Upper lobe of left lung (tissue), 6 donors: ENCODE measurements at regions not wholly inside any gene's neighbourhood (a gene's known extent, or its start where the extent isn't known, plus 50 kb on each side); places are given as distances from the start of the nearest gene placed in this dataset.

Experiments
- ATAC-seq, 2 donors: fragments of 200-7000 bp; cut with Tn5 transposase; one replicate each; pipeline ENCODE4 v1.9.1; 2022; ENCODE audit warnings: mild to moderate bottlenecking in 2 of 2, moderate library complexity in 2 of 2; ENCODE audit not compliant: low FRiP score in 2 of 2
- DNase-seq, 2 donors: peaks; one replicate each; pipeline ENCODE4 v3.0.0-alpha.2; 2019 to 2020
- H3K27ac ChIP-seq, 4 donors: fragments of 200-600 bp; sonication (generic); one replicate each; pipeline ENCODE4 v1.5.1; 2016 to 2019
- H3K27me3 ChIP-seq, 4 donors: fragments of 200-600 bp; sonication (generic); one replicate each; pipeline ENCODE4 v1.5.1; 2017 to 2019
- H3K36me3 ChIP-seq, 4 donors: fragments of 200-600 bp; sonication (generic); one replicate each; pipeline ENCODE4 v1.5.1; 2016 to 2019
- H3K4me1 ChIP-seq, 4 donors: fragments of 200-600 bp; sonication (generic); one replicate each; pipeline ENCODE4 v1.5.1; 2018 to 2019
- H3K4me3 ChIP-seq, 4 donors: fragments of 200-600 bp; sonication (generic); one replicate each; pipeline ENCODE4 v1.5.1; 2017 to 2019; ENCODE audit warnings: mild to moderate bottlenecking in 2 of 4, moderate library complexity in 1 of 4
- H3K9me3 ChIP-seq, 4 donors: fragments of 200-600 bp; sonication (generic); one replicate each; pipeline ENCODE4 v1.5.1; 2018 to 2019
- CTCF ChIP-seq, 6 experiments: fragments of 450-650 bp in 4 of 6; fragments of 200-600 bp in 2 of 6; sonication (generic) in 2 of 6; IDR thresholded peaks; one replicate each; pipeline ENCODE4 v1.5.1; 2016 to 2019; ENCODE audit warnings: antibody characterized with exemption in 6 of 6
- EP300 ChIP-seq, 4 donors: sonication (generic); formaldehyde crosslinking; IDR thresholded peaks; one replicate each; pipeline ENCODE4 v1.5.1; 2017; ENCODE audit warnings: antibody characterized with exemption in 4 of 4, control low read depth in 2 of 4
- POLR2A ChIP-seq, 4 donors: fragments of 450-650 bp; IDR thresholded peaks; one replicate each; pipeline ENCODE4 v1.5.1; 2016 to 2017; ENCODE audit warnings: antibody characterized with exemption in 4 of 4, mild to moderate bottlenecking in 2 of 4
- POLR2AphosphoS5 ChIP-seq, 2 donors: sonication (generic); formaldehyde crosslinking; IDR thresholded peaks; one replicate each; pipeline ENCODE4 v1.5.1; 2017; ENCODE audit warnings: antibody characterized with exemption in 2 of 2
- WGBS, 2 donors: methylation state at CpG; one replicate each; pipeline ENCODE4 v1.1.5; 2017 to 2018; 5-methylcytosine and 5-hydroxymethylcytosine counted together
- donor health status: DM: no; HTN: no; CAD: no; lungs with moderate emphysema.
- donor health status: DM: no; HTN: yes; CAD: no; lungs with severe emphysema.

GRCh38 chr7:110609336-110609735 is 481.6 kb upstream of the LRRN3 start:
- ATAC-seq (no peak), DNase-seq (no peak)
- Histone ChIP-seq H3K27me3 (no peaks in the 10 kb centered on the region), H3K9me3 (no peaks in the 10 kb centered on the region), H3K4me3 (no peak overlapping the region), H3K27ac (no peak overlapping the region), H3K4me1 (no peaks in the 10 kb centered on the region), H3K36me3 (no peaks in the 10 kb centered on the region)
- TF ChIP-seq POLR2AphosphoS5 (IDR thresholded peaks at IDR 0.05) (no peak), POLR2A (IDR thresholded peaks at IDR 0.05) (no peak), CTCF (IDR thresholded peaks at IDR 0.05) (no peak), EP300 (IDR thresholded peaks at IDR 0.05) (no peak)

- no peak for DNase-seq
- Histone ChIP-seq H3K27ac (no peak overlapping the region), H3K4me3 (no peak overlapping the region), H3K27me3 (no peaks in the 10 kb centered on the region), H3K36me3 (no peaks in the 10 kb centered on the region), H3K9me3 (no peaks in the 10 kb centered on the region), H3K4me1 (no peaks in the 10 kb centered on the region)
- 42 to 55% methylated on average over 1 of the region's 1 CpG for WGBS, 2 donors
- no peak for ATAC-seq
- no peak for TF ChIP-seq POLR2A (IDR thresholded peaks at IDR 0.05)
- TF ChIP-seq EP300 (IDR thresholded peaks at IDR 0.05), result no peak
- no peak for TF ChIP-seq POLR2AphosphoS5 (IDR thresholded peaks at IDR 0.05)
- no peak for TF ChIP-seq CTCF (IDR thresholded peaks at IDR 0.05)
Measured at GRCh38 chr7:110612680-110613079, 478.2 kb upstream of the LRRN3 start.
